ENCODE measurements at regions not wholly inside any gene's neighbourhood (a gene's known extent, or its start where the extent isn't known, plus 50 kb on each side); places are given as distances from the start of the nearest gene placed in this dataset.

DNA sequence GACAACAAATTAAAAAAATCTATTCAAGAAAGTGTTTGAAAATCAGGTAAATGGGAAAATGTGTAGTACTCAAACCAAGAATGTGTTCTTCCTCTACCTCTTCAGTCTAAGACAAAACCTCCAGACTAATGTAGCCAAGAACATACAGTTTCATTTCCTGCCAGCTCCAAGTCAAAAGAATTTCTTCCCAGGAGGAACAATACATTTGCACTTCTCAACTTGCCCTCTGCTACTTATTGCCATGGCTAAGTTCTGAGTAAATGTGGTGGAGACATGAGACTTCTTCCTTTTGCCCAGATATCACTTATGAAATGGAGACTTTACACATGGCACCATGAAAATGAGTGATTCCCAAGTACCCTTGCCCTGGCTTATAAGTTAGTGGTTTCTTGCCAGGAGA, 2112.2 kb upstream of the C9orf72 start:
- TF ChIP-seq, protein P1, sequence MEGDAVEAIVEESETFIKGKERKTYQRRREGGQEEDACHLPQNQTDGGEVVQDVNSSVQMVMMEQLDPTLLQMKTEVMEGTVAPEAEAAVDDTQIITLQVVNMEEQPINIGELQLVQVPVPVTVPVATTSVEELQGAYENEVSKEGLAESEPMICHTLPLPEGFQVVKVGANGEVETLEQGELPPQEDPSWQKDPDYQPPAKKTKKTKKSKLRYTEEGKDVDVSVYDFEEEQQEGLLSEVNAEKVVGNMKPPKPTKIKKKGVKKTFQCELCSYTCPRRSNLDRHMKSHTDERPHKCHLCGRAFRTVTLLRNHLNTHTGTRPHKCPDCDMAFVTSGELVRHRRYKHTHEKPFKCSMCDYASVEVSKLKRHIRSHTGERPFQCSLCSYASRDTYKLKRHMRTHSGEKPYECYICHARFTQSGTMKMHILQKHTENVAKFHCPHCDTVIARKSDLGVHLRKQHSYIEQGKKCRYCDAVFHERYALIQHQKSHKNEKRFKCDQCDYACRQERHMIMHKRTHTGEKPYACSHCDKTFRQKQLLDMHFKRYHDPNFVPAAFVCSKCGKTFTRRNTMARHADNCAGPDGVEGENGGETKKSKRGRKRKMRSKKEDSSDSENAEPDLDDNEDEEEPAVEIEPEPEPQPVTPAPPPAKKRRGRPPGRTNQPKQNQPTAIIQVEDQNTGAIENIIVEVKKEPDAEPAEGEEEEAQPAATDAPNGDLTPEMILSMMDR (IDR thresholded peaks at IDR 0.05; ENCODE audit: low read depth, low read length): no peak
- no peak for TF ChIP-seq EZH2phosphoT487 (IDR thresholded peaks at IDR 0.05; ENCODE audit: low read depth)
